ENCODE measurements at regions not wholly inside any gene's neighbourhood (a gene's known extent, or its start where the extent isn't known, plus 50 kb on each side); places are given as distances from the start of the nearest gene placed in this dataset.

GRCh38 chr1:234745844-234746797, 136.1 kb upstream of the IRF2BP2 start (continued):
- TF ChIP-seq ZNF248 (tag by site-specific recombination; IDR thresholded peaks at IDR 0.05): no peak
- TF ChIP-seq SETDB1 (IDR thresholded peaks at IDR 0.05; ENCODE audit: insufficient read length, low read length): no peak
- TF ChIP-seq ZNF19 (tag by site-specific recombination; IDR thresholded peaks at IDR 0.05; ENCODE audit: low read depth): no peak
- TF ChIP-seq ZNF366 (tag by site-specific recombination; conservative IDR thresholded peaks at IDR 0.05): peak; percentile 80
- no peak for TF ChIP-seq ZNF211 (tag by site-specific recombination; IDR thresholded peaks at IDR 0.05; ENCODE audit: low read depth)
- no peak for TF ChIP-seq ZNF544 (tag by site-specific recombination; IDR thresholded peaks at IDR 0.05)
- TF ChIP-seq ZSCAN4 (tag by site-specific recombination; IDR thresholded peaks at IDR 0.05): no peak
- no peak for TF ChIP-seq GLI4 (tag by site-specific recombination; IDR thresholded peaks at IDR 0.05)
- no peak for TF ChIP-seq RBAK (tag by site-specific recombination; IDR thresholded peaks at IDR 0.05)
- TF ChIP-seq ZBTB21 (tag by site-specific recombination; IDR thresholded peaks at IDR 0.05): peak; percentile 44; the same call in 1 of the 2 replicates
- TF ChIP-seq ZNF624 (tag by site-specific recombination; IDR thresholded peaks at IDR 0.05): no peak
- TF ChIP-seq ZNF221 (tag by site-specific recombination; IDR thresholded peaks at IDR 0.05; ENCODE audit: borderline replicate concordance): no peak
- TF ChIP-seq ZNF132 (tag by site-specific recombination; IDR thresholded peaks at IDR 0.05; ENCODE audit: borderline replicate concordance): no peak
- no peak for TF ChIP-seq ZSCAN16 (tag by site-specific recombination; IDR thresholded peaks at IDR 0.05)
- TF ChIP-seq BCL6B (tag by site-specific recombination; IDR thresholded peaks at IDR 0.05): no peak
- no peak for TF ChIP-seq BCL11A (tag by site-specific recombination; IDR thresholded peaks at IDR 0.05; ENCODE audit: low read depth)
- no peak for TF ChIP-seq ZNF266 (tag by site-specific recombination; IDR thresholded peaks at IDR 0.05; ENCODE audit: low read depth)
- no peak for TF ChIP-seq ZBTB11 (tag by site-specific recombination; conservative IDR thresholded peaks at IDR 0.05; ENCODE audit: low read depth)
- TF ChIP-seq ZNF214 (tag by site-specific recombination; IDR thresholded peaks at IDR 0.05; ENCODE audit: borderline replicate concordance): no peak
- TF ChIP-seq ZNF148 (tag by site-specific recombination; IDR thresholded peaks at IDR 0.05; ENCODE audit: borderline replicate concordance): no peak
- no peak for TF ChIP-seq ZSCAN18 (tag by site-specific recombination; IDR thresholded peaks at IDR 0.05)
- no peak for TF ChIP-seq CTCF (tag by site-specific recombination; IDR thresholded peaks at IDR 0.05)
- TF ChIP-seq ZNF571 (tag by site-specific recombination; IDR thresholded peaks at IDR 0.05): no peak
- no peak for TF ChIP-seq ZNF341 (tag by site-specific recombination; IDR thresholded peaks at IDR 0.05; ENCODE audit: low read depth)

All from HEK293 (cell line).